ENCODE measurements at regions not wholly inside any gene's neighbourhood (a gene's known extent, or its start where the extent isn't known, plus 50 kb on each side); places are given as distances from the start of the nearest gene placed in this dataset.
A peak's percentile ranks its signal among the peaks of the same experiment; 100 is the strongest.
"Not testable (repeated sequence)": the region's sequence is repeated elsewhere in the genome, so short reads cannot be mapped to it uniquely, and the experiment has no call there.

GRCh38 chr12:67088401-67089118 lies 180.6 kb upstream of the CAND1 start:
- no peak for DNase-seq

GRCh38 chr12:67091204-67091603 lies 178.0 kb upstream of the CAND1 start:
- no peak for DNase-seq

- no peak for DNase-seq
Observed at GRCh38 chr12:67091678-67092077, 177.5 kb upstream of the CAND1 start.

GRCh38 chr12:67092934-67093333 lies 176.2 kb upstream of the CAND1 start:
- not testable (repeated sequence) for DNase-seq

GRCh38 chr12:67096533-67097318 lies 172.4 kb upstream of the CAND1 start:
- no peak for DNase-seq

GRCh38 chr12:67099858-67100257 lies 169.3 kb upstream of the CAND1 start:
- no peak for DNase-seq

- no peak for DNase-seq
Observed at GRCh38 chr12:67103521-67103920, 165.6 kb upstream of the CAND1 start.

GRCh38 chr12:67107235-67107634 lies 161.9 kb upstream of the CAND1 start:
- no peak for DNase-seq

- DNase-seq, result no peak
Observed at GRCh38 chr12:67107751-67108269, 161.3 kb upstream of the CAND1 start.

- not testable (repeated sequence) for DNase-seq
Observed at GRCh38 chr12:67110345-67110744, 158.8 kb upstream of the CAND1 start.

- no peak for DNase-seq
Observed at GRCh38 chr12:67111182-67111581, 158.0 kb upstream of the CAND1 start.

- DNase-seq, result no peak
Observed at GRCh38 chr12:67112586-67112985, 156.6 kb upstream of the CAND1 start.

GRCh38 chr12:67116134-67116533 lies 153.0 kb upstream of the CAND1 start:
- no peak for DNase-seq

- no peak for DNase-seq
Observed at GRCh38 chr12:67122584-67122983, 146.6 kb upstream of the CAND1 start.

- DNase-seq, result no peak
Observed at GRCh38 chr12:67137256-67137655, 131.9 kb upstream of the CAND1 start.

- peak; percentile 26 for DNase-seq
Observed at GRCh38 chr12:67141296-67142018, 127.7 kb upstream of the CAND1 start.

- DNase-seq, result no peak
Observed at GRCh38 chr12:67145692-67146091, 123.5 kb upstream of the CAND1 start.

- DNase-seq, result no peak
Observed at GRCh38 chr12:67147030-67147429, 122.1 kb upstream of the CAND1 start.

GRCh38 chr12:67147447-67147846 lies 121.7 kb upstream of the CAND1 start:
- DNase-seq, result peak; percentile 8

GRCh38 chr12:67148265-67148664 lies 120.9 kb upstream of the CAND1 start:
- no peak for DNase-seq

- no peak for DNase-seq
Observed at GRCh38 chr12:67151886-67152285, 117.3 kb upstream of the CAND1 start.

GRCh38 chr12:67152451-67152850 lies 116.7 kb upstream of the CAND1 start:
- no peak for DNase-seq

- no peak for DNase-seq
Observed at GRCh38 chr12:67154901-67155300, 114.3 kb upstream of the CAND1 start.

GRCh38 chr12:67155863-67156262 lies 113.3 kb upstream of the CAND1 start:
- no peak for DNase-seq

Data from activated CD4-positive, alpha-beta T cell treated with anti-CD3 and anti-CD28 coated beads, Interleukin-2, Interleukin-6, amounts not matched to agents 100 ng/mL and 50 ng/mL, durations not matched to agents 16 hours and 8 hours (primary cell).